NCI-H2171 treated with DMSO at 0.1 percent for 48 hours (cell line): ENCODE measurements at regions not wholly inside any gene's neighbourhood (a gene's known extent, or its start where the extent isn't known, plus 50 kb on each side); places are given as distances from the start of the nearest gene placed in this dataset.
A peak's percentile ranks its signal among the peaks of the same experiment; 100 is the strongest.

Experiments used
- DNase-seq: peaks from one replicate; lab custom pipeline; 2025; lab: John Stamatoyannopoulos, UW

- DNase-seq: no peak
Observed at GRCh38 chr15:94008104-94009074, 223.0 kb upstream of the MCTP2 start.

GRCh38 chr15:94004697-94005096 lies 226.7 kb upstream of the MCTP2 start:
- no peak for DNase-seq

GRCh38 chr15:94002041-94002440 lies 229.3 kb upstream of the MCTP2 start:
- DNase-seq: no peak

- no peak for DNase-seq
Observed at GRCh38 chr15:94001255-94001801, 230.0 kb upstream of the MCTP2 start.

- no peak for DNase-seq
Observed at GRCh38 chr15:94000606-94001005, 230.8 kb upstream of the MCTP2 start.

GRCh38 chr15:93997071-93997658 lies 234.2 kb upstream of the MCTP2 start:
- DNase-seq: peak; percentile 10

GRCh38 chr15:93989440-93989998 lies 241.8 kb upstream of the MCTP2 start:
- DNase-seq: no peak

- no peak for DNase-seq
Observed at GRCh38 chr15:93987068-93987467, 244.3 kb upstream of the MCTP2 start.

GRCh38 chr15:93986400-93986984 lies 244.9 kb upstream of the MCTP2 start:
- no peak for DNase-seq

GRCh38 chr15:93985925-93986324 lies 245.4 kb upstream of the MCTP2 start:
- peak; percentile 19 for DNase-seq

GRCh38 chr15:93985176-93985575 lies 246.2 kb upstream of the MCTP2 start:
- DNase-seq: peak; percentile 24

GRCh38 chr15:93983526-93983925 lies 247.8 kb upstream of the MCTP2 start:
- peak; percentile 25 for DNase-seq

- no peak for DNase-seq
Observed at GRCh38 chr15:93982226-93982727, 249.1 kb upstream of the MCTP2 start.

GRCh38 chr15:93981706-93982105 lies 249.7 kb upstream of the MCTP2 start:
- DNase-seq: no peak

- peak; percentile 34 for DNase-seq
Observed at GRCh38 chr15:93980261-93980911, 251.0 kb upstream of the MCTP2 start.

- DNase-seq: peak; percentile 73
Observed at GRCh38 chr15:93974804-93975481, 256.4 kb upstream of the MCTP2 start.

- DNase-seq: no peak
Observed at GRCh38 chr15:93973287-93973686, 258.1 kb upstream of the MCTP2 start.

GRCh38 chr15:93968773-93969172 lies 262.6 kb upstream of the MCTP2 start:
- DNase-seq: no peak

- DNase-seq: no peak
Observed at GRCh38 chr15:93965304-93965908, 266.0 kb upstream of the MCTP2 start.

- peak; percentile 1 for DNase-seq
Observed at GRCh38 chr15:93954985-93955571, 276.3 kb upstream of the MCTP2 start.
